ENCODE measurements at regions not wholly inside any gene's neighbourhood (a gene's known extent, or its start where the extent isn't known, plus 50 kb on each side); places are given as distances from the start of the nearest gene placed in this dataset.
A peak's percentile ranks its signal among the peaks of the same experiment; 100 is the strongest.

DNA sequence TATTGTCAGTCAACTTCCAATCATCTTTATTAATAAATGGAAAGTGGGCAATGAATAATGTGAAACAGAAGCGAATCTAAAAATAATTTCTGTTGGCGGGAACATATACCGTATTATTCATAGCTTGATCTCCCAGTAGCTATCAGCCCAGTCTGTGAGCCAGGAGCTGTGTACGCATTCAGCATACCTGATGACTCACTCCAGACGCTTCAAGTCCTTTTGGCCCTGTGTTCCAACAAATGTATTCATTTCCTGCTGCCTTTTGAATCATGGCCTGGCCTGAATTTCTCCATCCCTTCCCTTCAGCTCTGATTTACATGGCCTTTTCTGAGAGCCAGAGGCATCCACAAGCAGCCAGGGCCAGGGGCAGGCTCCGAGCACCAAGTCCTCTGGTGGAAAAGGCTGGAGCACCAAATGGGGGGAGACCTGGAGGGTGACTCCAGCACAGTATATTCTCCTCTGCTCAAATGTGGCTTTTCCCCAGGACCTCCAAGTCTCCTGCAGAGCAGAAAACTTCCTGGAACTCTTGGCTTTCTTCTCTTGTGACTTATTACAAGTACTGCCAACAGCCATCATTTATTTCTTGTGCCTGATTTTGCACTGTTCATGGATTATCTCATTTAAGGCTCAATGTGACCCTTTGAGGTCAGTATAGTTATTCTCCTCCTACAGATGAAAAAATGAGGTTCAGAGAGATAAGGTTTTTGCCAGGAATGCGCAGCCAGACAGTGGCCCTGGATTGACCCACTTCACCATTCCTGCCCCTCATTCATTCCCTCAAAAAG is 108.7 kb downstream of the EN1 start:
- no peak for TF ChIP-seq YY1 (IDR thresholded peaks at IDR 0.05; ENCODE audit: insufficient read depth, insufficient read length)
- no peak for TF ChIP-seq SUZ12 (IDR thresholded peaks at IDR 0.05; ENCODE audit: extremely low read depth, insufficient read depth, insufficient read length)
- TF ChIP-seq ZNF274 (IDR thresholded peaks at IDR 0.05; ENCODE audit: low read depth, low read length), result no peak
- peak; percentile 51 for DNase-seq (ENCODE audit: low read depth, low spot score)
- Histone ChIP-seq H3K27me3 (ENCODE audit: insufficient read depth, insufficient read length) (no peaks in the 10 kb centered on the region), H3K4me1 (ENCODE audit: insufficient read depth, insufficient read length) (peaks cover 5% of the 10 kb centered on the region), H3K9me3 (ENCODE audit: insufficient read depth, low read length) (peaks cover 10% of the 10 kb centered on the region; the same call in 1 of the 2 replicates), H3K4me3 (ENCODE audit: insufficient read length, low read depth) (no peak overlapping the region), H3K9ac (ENCODE audit: insufficient read length, low read depth) (no peak overlapping the region), H3K36me3 (ENCODE audit: insufficient read depth, insufficient read length, low read length) (no peaks in the 10 kb centered on the region)

DNA sequence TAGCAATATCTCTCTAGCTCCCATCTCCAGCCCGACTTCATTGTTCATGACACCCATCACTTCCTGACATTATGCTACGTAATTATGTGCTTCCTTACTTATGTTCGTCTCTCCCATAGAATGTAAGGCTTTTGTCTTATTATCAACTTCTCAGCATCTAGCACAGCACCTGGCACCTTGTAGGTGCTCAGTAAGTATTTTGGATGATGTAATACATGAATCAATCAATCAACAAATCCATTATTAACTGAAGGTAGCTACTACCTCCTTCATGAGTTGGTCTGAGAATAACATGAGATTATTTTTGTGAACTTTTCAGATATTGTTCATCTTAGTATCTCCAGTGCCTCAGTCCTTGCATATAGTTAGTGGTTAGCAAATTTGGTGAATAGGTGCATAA is 109.3 kb downstream of the EN1 start:
- Histone ChIP-seq H3K27me3 (ENCODE audit: insufficient read depth, insufficient read length) (no peaks in the 10 kb centered on the region), H3K4me1 (ENCODE audit: insufficient read depth, insufficient read length) (peaks cover 6% of the 10 kb centered on the region), H3K9ac (ENCODE audit: insufficient read length, low read depth) (no peak overlapping the region), H3K4me3 (ENCODE audit: insufficient read length, low read depth) (no peak overlapping the region), H3K36me3 (ENCODE audit: insufficient read depth, insufficient read length, low read length) (no peaks in the 10 kb centered on the region), H3K9me3 (ENCODE audit: insufficient read depth, low read length) (peaks cover 6% of the 10 kb centered on the region; the same call in 1 of the 2 replicates)
- no peak for DNase-seq (ENCODE audit: low read depth, low spot score)
- no peak for TF ChIP-seq ZNF274 (IDR thresholded peaks at IDR 0.05; ENCODE audit: low read depth, low read length)
- TF ChIP-seq YY1 (IDR thresholded peaks at IDR 0.05; ENCODE audit: insufficient read depth, insufficient read length), result no peak
- TF ChIP-seq SUZ12 (IDR thresholded peaks at IDR 0.05; ENCODE audit: extremely low read depth, insufficient read depth, insufficient read length), result no peak

DNA sequence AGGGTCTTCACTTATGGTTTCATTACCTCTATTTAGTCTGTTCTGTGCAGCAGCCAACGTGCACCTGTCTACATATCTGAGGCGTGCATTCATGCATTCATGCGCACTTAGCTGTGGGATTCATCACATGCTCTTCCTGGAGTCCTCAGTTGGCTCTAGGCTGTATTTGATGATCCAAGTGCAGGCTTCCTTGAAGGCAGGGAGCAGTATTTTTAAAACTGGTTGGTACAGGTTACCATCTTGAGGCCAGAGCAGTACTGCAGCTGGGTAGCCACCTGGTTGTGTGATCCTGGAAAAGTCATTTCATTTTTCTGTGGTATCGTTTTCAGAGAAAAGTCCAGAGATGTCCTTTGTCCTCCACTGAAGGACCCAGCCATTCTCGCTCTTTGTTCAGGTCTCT is 109.8 kb downstream of the EN1 start:
- Histone ChIP-seq H3K4me3 (ENCODE audit: insufficient read length, low read depth) (no peak overlapping the region), H3K27me3 (ENCODE audit: insufficient read depth, insufficient read length) (no peaks in the 10 kb centered on the region), H3K9me3 (ENCODE audit: insufficient read depth, low read length) (peaks cover 6% of the 10 kb centered on the region; the same call in 1 of the 2 replicates), H3K9ac (ENCODE audit: insufficient read length, low read depth) (no peak overlapping the region), H3K36me3 (ENCODE audit: insufficient read depth, insufficient read length, low read length) (no peaks in the 10 kb centered on the region), H3K4me1 (ENCODE audit: insufficient read depth, insufficient read length) (peaks cover 6% of the 10 kb centered on the region)
- TF ChIP-seq SUZ12 (IDR thresholded peaks at IDR 0.05; ENCODE audit: extremely low read depth, insufficient read depth, insufficient read length) (no peak), ZNF274 (IDR thresholded peaks at IDR 0.05; ENCODE audit: low read depth, low read length) (no peak), YY1 (IDR thresholded peaks at IDR 0.05; ENCODE audit: insufficient read depth, insufficient read length) (no peak)
- no peak for DNase-seq (ENCODE audit: low read depth, low spot score)

GRCh38 chr2:118732432-118732831 is 115.0 kb downstream of the EN1 start:
- Histone ChIP-seq H3K4me3 (ENCODE audit: insufficient read length, low read depth) (no peak overlapping the region), H3K9ac (ENCODE audit: insufficient read length, low read depth) (no peak overlapping the region), H3K36me3 (ENCODE audit: insufficient read depth, insufficient read length, low read length) (no peaks in the 10 kb centered on the region), H3K9me3 (ENCODE audit: insufficient read depth, low read length) (peaks cover 6% of the 10 kb centered on the region), H3K4me1 (ENCODE audit: insufficient read depth, insufficient read length) (peaks cover 2% of the 10 kb centered on the region), H3K27me3 (ENCODE audit: insufficient read depth, insufficient read length) (no peaks in the 10 kb centered on the region)
- TF ChIP-seq YY1 (IDR thresholded peaks at IDR 0.05; ENCODE audit: insufficient read depth, insufficient read length), result no peak
- no peak for TF ChIP-seq SUZ12 (IDR thresholded peaks at IDR 0.05; ENCODE audit: extremely low read depth, insufficient read depth, insufficient read length)
- TF ChIP-seq ZNF274 (IDR thresholded peaks at IDR 0.05; ENCODE audit: low read depth, low read length), result no peak
- DNase-seq (ENCODE audit: low read depth, low spot score), result no peak

DNA sequence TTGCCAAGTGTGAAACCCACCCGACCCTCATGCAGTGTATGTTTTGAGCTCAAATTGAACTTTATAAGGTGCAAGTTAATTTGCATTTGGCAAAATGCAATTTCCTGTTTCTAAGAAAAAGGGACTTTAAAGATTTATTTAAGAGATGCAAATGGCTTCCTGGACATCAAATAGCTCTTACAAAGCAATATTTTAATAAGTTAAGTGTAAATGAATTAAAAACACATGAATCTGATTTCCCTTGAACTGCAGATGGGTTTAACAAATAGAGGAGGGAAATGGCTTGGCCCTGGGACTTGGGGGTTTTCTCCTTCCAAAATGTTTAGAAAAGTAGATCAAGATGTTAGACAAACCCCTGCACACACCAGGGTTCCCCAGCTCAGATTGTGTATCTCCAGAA is 116.0 kb downstream of the EN1 start:
- H3K9me3 ChIP-seq (ENCODE audit: insufficient read depth, low read length), result peaks cover 12% of the 10 kb centered on the region
- no peak for DNase-seq (ENCODE audit: low read depth, low spot score)
- no peaks in the 10 kb centered on the region for H3K36me3 ChIP-seq (ENCODE audit: insufficient read depth, insufficient read length, low read length)
- peaks cover 2% of the 10 kb centered on the region for H3K4me1 ChIP-seq (ENCODE audit: insufficient read depth, insufficient read length)
- no peak overlapping the region for H3K4me3 ChIP-seq (ENCODE audit: insufficient read length, low read depth)
- no peak for TF ChIP-seq SUZ12 (IDR thresholded peaks at IDR 0.05; ENCODE audit: extremely low read depth, insufficient read depth, insufficient read length)
- TF ChIP-seq ZNF274 (IDR thresholded peaks at IDR 0.05; ENCODE audit: low read depth, low read length), result no peak
- no peak for TF ChIP-seq YY1 (IDR thresholded peaks at IDR 0.05; ENCODE audit: insufficient read depth, insufficient read length)
- H3K9ac ChIP-seq (ENCODE audit: insufficient read length, low read depth), result no peak overlapping the region
- no peaks in the 10 kb centered on the region for H3K27me3 ChIP-seq (ENCODE audit: insufficient read depth, insufficient read length)

- Histone ChIP-seq H3K9me3 (ENCODE audit: insufficient read depth, low read length) (peaks cover 12% of the 10 kb centered on the region), H3K4me1 (ENCODE audit: insufficient read depth, insufficient read length) (peaks cover 2% of the 10 kb centered on the region), H3K9ac (ENCODE audit: insufficient read length, low read depth) (no peak overlapping the region), H3K27me3 (ENCODE audit: insufficient read depth, insufficient read length) (no peaks in the 10 kb centered on the region), H3K36me3 (ENCODE audit: insufficient read depth, insufficient read length, low read length) (no peaks in the 10 kb centered on the region), H3K4me3 (ENCODE audit: insufficient read length, low read depth) (no peak overlapping the region)
- no peak for TF ChIP-seq SUZ12 (IDR thresholded peaks at IDR 0.05; ENCODE audit: extremely low read depth, insufficient read depth, insufficient read length)
- no peak for TF ChIP-seq YY1 (IDR thresholded peaks at IDR 0.05; ENCODE audit: insufficient read depth, insufficient read length)
- no peak for TF ChIP-seq ZNF274 (IDR thresholded peaks at IDR 0.05; ENCODE audit: low read depth, low read length)
- no peak for DNase-seq (ENCODE audit: low read depth, low spot score)
Observed at GRCh38 chr2:118730405-118730804, 117.0 kb downstream of the EN1 start.

- Histone ChIP-seq H3K4me1 (ENCODE audit: insufficient read depth, insufficient read length) (peaks cover 2% of the 10 kb centered on the region), H3K36me3 (ENCODE audit: insufficient read depth, insufficient read length, low read length) (no peaks in the 10 kb centered on the region), H3K9ac (ENCODE audit: insufficient read length, low read depth) (no peak overlapping the region), H3K4me3 (ENCODE audit: insufficient read length, low read depth) (no peak overlapping the region), H3K9me3 (ENCODE audit: insufficient read depth, low read length) (peaks cover 12% of the 10 kb centered on the region), H3K27me3 (ENCODE audit: insufficient read depth, insufficient read length) (no peaks in the 10 kb centered on the region)
- no peak for TF ChIP-seq YY1 (IDR thresholded peaks at IDR 0.05; ENCODE audit: insufficient read depth, insufficient read length)
- no peak for TF ChIP-seq SUZ12 (IDR thresholded peaks at IDR 0.05; ENCODE audit: extremely low read depth, insufficient read depth, insufficient read length)
- TF ChIP-seq ZNF274 (IDR thresholded peaks at IDR 0.05; ENCODE audit: low read depth, low read length), result no peak
- DNase-seq (ENCODE audit: low read depth, low spot score), result no peak
Observed at GRCh38 chr2:118729760-118730159, 117.7 kb downstream of the EN1 start.

Measured in NT2/D1 (cell line).